ENCODE measurements at regions not wholly inside any gene's neighbourhood (a gene's known extent, or its start where the extent isn't known, plus 50 kb on each side); places are given as distances from the start of the nearest gene placed in this dataset.

DNA sequence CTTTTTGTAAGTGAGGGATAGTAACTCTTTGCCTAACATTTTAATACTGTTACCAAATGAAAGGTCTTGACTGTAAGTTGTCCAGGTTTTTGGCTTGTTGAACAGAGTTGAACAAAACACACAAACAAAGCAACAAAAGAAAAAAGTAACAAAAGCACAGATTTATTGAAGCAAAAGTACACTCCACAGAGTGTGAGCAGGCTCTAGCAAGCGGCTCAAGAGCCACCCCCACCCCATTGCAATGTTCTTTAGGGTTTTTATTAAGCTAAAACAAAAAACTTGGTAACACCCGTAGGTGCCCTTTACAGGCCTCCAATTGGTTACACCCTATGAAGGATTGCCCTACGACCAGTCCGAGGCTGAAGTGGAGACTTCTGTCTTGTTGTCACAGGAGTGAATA, 197.4 kb upstream of the MAP3K1 start:
- DNase-seq, result no peak

DNA sequence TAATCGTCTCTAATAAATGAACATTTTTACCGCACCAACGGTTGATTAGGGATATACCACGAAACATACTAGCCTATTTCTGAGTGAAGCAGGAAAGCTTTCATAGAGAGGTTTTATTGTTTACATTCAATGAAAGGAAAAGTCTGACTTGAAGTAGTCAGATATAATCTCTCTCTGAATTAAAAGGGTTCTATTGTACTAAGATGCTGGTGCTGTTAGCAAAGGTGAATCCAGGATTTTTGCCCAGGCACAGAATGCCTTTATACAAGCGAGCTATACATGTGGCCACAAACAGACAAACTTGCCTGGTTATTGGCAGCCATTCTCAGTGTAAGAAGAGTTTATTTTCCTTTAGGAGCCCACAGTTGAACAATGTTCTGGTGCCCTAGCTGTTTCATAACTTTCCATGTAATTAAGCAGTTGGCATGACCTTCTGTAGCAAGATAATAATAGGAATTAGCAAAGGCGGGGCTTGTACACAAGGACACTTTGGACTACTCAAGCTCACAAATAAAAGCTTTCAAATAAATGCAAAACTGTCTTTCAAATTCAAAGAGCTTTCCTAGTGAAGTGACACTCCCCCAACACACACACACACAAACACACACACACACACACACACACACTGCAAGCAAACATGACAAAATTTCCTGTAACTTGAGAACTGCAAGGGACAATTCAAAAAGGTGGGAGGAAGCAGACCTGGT, 198.7 kb upstream of the MAP3K1 start:
- DNase-seq, result no peak

DNA sequence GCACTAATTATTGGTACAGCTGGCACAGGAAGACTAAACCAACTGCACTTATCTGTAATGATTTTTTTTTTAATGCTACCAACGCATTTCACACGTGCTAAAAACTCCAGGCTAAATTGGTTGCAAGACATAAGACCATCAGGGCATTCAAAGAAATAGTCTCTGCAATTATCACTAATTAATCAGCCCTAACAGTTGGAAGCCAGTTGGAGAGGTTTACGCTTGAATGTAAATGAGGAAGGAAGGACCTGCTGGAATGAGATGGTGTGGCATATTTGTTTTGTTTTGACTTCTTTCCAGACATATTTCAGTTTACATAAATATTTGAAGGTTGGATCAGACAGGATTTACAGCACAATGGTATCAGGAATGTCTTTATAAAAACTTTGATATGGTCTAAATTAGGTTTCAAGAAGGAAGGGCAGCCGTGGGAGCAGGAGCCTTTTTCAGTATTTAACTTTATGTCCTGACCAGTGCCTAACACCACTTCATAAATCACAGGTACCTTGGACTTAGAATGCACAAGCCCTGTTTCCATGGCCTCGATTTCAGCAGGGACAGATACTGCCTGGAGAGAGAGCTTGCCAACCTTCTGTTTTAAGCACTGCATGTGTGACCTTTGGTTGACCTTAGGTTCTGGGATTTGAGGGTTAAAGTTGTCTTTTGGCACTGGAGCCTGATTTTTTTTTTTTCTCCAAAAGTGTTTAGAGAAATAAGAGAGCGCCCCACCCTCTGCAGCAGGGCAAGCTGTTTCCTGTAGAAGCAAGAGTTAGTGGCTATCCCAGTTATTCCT, 199.8 kb upstream of the MAP3K1 start:
- DNase-seq, result no peak

DNA sequence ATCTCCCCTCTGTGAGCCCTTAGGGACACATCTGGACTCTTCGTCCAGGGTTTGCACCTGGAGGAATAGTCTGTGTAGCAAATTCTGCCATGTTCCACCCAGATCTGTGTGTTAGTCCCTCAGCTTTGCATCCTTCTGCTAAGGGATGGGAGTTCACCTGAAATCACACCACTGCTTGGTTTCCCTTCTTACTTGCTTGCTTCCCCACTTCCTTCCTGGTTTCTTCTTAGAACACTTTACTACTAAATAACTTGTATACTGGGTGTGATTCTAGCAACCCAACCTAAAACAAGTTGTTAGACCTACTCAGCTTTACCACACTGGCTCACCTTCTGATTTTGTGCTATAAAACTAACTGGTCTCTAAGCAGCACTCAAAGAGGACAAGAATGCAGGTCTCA, 202.6 kb upstream of the MAP3K1 start:
- DNase-seq, result no peak

DNA sequence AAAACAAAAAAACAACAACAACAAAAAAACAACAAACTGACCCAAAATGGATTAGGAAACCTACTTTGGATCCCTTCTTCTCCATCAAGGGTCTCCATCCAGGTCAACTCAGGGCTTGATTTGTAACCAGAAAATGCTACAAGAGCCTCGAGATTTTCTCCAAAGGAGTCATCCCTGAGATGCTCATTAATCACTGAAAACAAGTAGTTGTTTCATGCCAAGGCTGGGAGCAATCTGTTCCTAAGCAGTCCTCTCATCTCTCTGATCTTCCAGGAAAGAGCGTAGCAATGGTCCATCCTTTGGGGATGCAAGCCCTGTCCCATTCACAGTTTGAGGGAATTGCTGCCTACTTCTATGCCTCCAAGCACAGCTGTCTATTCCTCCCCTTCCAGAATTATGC, 203.0 kb upstream of the MAP3K1 start:
- DNase-seq, result no peak

DNA sequence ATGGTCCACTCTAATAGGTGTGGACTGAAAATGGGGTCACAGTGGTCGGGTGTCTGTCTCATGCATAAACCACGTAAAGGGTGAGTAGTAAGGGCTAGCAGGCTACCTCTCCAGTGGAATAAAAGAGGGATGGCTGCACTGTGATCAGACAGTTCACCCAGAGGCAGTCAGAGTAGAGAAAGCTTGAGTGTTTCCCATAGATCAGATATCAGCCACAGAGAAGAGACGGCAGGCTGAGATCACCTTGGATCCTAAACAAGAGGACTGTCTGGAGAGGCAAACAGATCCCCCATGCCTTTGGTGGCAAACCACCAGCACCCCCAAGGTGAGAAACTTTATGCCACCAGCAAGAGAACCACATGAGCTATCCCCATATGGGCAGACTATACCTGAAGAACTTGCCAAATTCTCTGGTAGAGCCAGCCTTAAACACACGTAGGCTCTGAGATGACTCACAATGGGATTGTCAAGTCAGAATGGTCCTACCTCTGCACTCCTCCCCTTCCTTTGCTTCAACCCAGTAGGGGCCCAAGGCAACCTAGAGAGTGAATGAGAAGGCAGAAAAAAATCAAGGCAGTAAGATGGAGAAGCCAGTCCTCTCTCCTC, 205.2 kb upstream of the MAP3K1 start:
- DNase-seq, result no peak

DNA sequence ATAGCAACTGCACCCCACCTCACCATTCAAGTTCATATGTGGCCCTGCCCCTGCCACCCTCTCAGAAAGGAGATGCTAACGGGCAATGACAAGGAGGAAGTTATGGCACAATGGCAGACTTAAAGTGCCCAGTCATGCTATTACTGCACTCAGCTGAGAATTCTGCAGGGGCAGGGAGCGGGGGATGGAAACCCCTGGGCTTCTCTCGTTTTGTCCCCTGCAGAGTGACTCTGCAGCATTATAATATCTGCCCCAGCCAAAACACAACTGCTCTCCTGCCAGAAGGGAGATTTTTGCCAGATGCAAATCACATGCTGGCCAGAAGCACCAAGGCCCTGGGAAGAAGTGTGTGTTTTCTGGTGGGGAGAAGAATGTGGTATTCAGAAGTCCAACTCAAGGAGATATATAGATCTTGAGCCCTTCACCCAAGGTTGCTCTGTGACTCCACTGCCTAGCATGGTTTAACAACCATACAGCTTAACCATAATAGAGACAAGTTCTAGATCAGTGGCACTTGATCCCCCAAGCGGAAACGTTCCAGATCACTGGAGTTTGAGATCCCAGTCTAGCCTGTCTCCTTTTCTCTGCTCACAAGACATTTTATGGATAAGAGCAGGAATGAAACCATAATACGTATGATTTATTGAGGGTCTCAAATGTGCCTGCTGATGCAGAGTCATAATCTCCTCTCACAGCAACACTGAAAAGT, 207.0 kb upstream of the MAP3K1 start:
- DNase-seq, result no peak

DNA sequence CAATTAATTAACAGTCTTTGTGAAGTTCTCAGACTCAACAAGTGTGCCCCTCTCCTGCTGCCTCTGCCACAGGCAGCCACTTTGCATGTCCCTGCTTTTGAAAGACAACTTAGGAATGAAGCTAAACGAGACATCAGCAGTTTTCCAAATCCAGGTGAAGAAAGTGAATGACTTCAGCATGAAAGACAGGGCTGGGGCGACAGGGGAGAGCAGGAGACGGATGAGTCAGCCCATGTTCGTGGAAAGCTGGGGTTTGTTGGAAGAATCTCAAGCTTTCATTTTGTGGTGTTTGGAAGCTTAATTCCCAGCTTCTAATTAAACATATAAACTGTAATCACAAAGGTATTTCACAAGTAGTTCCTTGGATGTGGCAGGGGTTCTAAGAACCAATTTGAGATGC, 207.8 kb upstream of the MAP3K1 start:
- no peak for DNase-seq

DNA sequence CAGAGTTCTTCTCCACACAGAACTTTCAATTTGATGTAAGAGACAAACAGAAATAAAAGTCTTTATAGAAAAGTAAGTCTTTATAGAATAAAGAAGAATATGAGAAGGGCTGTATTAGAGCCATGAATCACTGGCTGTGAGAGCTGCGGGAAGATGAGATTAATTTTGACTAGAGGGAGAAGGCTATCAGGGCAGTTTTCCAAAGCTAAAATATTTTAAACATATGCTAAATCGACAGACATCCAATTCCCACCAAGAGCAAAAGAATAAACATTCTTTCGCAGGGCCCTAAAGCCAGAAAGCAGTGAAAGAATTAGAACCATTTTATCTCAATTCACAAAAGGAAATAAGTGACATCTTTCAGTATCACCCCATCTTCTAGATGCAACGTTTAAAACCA, 208.3 kb upstream of the MAP3K1 start:
- DNase-seq, result no peak

DNA sequence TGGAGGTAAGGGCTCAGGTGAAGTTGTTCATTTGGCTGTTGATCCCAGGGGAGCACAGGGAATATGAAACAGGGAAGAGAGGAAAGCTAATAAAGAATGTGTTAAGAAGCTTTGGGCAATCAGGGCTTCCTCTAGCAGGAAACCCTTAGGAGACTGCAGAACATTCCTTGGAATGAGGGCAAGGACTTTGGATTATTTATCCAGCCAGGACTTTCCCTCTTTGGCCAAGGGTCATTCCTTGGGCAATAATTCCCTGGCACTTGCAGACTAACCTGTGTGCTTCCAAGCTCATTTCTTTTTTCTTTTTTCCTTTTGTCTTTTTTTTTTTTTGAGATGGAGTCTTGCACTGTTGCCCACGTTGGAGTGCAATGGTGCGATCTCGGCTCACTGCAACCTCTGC, 209.2 kb upstream of the MAP3K1 start:
- no peak for DNase-seq

DNA sequence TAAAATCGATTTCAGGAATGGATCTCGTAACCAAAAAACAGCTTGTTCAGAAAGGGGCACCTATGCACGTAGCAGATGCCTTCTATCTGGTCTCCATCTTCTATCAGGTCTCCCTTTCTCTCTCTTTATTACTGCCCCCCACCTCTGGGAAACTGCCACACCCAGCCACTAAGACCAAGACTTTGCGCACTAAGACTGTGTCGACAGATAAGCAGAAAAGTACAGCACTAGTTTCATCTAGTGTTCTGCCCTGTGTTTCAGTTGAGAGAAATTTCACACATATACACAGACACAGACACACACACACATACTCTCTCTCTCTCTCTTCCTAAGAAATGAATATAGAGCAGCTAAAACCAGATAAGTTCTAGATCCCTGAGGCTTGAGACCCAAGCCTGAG, 210.1 kb upstream of the MAP3K1 start:
- no peak for DNase-seq

DNA sequence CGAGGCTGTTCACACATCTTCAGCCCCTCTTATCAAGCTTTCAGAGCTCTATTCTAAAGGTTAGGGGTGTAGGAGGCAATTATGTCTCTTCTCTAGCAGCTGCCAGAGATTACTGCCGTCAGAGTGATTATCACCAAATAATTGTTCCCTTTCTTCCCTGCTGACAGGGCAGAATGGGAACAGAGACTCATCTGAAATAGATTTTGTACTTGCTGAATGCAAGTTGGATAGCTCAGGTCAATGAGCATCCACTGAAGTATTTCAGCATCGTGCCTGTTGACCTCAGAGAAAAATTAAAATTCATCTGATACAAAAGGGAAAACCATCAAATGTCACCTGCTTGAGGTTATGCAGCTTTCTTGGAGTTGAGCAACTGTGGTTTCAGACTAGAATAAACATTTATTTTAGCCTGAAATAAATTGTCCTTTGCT, 213.7 kb upstream of the MAP3K1 start:
- DNase-seq, result no peak

DNA sequence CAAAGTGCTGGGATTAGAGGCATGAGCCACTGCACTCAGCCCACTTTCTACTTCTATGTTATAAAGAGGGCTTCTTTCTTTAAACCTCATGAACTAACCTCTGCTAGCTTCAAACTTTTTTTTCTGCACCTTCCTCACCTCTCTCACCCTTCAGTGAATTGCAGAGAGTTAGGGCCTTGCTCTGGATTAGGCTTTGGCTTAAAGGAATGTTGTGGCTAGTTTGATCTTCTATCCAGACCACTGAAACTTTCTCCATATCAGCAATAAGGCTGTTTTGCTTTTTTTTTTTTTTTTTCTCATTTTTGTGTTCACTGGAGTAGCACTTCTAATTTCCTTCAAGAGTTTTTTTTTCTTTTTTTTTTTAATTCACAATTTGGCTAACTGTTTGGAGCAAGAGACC, 216.4 kb upstream of the MAP3K1 start:
- DNase-seq, result no peak

DNA sequence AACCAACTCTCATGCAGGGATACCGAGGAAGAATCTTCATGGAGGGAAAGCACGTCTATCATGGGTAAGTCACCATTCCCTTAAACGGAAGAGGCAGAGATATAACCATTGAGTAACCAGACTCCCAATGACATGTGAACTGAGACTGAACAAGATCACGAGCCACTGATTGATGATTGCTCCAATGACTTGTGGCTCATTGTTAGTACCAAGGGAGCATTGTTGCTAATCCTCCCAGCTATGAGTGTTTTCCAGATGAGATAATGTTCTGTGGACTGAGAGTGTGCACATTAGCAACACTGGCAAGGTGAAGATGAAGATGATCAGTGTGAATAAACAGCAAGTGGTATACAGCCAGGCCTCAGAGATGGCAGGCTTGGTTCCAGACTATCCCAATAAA, 219.2 kb upstream of the MAP3K1 start:
- no peak for DNase-seq

DNA sequence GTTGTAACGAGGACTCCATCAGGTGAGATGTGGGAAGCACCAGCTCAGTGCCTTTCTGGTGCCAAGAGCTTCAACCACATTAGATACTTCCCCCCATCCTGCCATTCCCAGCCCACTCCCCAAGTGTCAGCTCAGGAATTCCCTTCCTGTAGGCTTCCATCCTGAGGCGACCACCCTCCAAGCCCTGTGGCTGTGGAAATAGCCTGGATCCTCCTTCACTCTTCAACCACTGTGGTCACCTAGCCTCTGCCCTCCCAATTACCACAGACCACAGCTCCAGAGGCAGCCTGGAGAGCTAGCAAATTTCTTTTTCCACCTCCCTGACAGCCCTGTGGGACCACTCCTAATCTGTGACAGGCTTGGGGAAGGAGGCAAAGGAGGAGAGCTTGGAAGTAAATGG, 219.8 kb upstream of the MAP3K1 start:
- no peak for DNase-seq

DNA sequence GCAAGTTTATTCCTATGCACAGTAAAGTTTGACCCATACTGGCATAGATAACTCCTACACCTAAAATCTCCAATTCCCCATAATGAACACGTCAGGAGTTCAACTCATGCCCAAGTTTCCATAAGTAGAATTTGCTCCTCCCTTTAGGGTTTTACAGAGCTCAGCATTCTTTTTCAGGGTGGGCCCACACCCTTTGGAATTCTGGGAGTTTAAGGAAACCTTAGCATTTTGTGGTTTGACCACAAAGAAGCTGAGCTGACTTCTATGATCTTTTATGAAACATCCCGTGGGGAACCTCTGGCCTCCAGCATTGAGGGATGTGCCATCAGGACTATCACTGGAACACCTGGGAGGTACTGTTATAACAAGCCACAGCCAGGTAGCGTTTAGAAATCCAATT, 220.6 kb upstream of the MAP3K1 start:
- no peak for DNase-seq

DNA sequence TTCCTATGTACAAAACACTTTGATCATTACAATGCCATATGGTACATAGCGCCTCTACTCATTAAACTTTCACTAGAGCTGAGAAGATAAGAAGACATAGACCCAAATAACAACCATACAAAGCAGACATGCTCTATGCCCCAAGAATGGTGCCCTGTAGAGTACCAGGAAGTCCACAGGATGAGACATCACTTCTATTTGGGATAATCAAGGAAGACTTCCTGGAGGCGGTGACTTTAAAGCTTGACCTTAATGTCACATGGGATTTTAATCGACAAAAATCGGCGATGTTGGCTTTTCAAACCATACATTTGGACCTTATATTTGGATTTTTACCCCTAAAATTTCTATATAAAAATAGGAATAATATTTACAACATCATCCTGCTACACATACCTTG, 224.3 kb upstream of the MAP3K1 start:
- no peak for DNase-seq

DNA sequence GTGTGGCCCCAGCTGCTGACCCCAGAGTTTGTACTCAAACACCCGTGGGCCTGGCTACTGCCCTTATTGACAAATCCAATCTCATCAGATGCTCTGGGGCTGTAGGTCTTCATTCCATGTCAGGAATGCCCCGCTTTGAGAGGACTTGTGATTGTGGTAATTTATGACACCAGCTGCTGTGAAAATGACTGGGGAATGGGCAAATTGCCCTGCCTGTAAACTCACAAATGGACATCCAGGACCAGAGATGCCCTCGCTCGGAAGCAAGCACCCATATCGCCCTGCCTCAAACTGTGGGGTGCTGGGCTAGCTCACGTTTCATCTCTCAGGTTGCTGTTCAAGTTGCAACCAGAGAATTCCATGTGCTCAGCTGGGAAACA, 225.9 kb upstream of the MAP3K1 start:
- DNase-seq, result no peak

DNA sequence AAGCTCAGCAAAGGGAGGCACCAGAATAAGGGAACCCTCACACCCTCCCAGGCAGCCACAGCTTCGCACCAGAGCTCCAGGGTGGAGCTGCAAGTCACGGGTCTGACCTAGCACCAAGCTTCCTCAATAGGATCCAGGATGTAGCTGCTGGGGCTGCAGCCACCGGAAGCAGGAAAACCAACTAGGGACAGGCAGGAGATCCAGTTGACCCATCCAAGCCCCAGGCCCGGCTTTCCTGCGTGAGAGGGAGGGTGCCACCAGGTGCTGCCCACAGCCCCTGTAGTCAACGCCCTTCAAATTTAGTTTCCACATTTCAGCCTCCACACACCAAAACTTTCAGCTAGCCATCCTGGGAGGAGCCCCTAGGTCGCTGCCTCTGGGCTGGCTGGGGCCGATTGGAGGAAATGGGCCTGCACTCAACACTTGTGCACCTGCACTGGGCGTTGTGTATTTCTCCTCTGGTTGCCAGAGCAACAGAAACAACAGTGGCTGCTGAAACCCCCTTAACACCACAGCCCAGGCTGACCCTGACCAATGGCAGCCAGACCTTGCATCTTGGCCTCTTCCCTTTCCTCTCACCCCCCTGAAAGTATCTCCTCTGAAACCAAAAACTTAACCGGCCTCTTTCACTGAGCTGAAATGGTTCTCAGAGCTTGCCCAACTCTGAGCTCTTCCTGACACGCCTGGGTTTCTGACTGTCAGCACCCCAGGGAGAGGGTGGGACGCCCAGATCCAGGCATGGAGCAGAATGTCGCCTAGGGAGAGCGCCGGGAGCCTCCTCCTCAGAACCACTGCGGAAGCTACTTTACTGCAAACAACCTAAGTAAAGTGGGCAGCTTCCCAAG, 226.5 kb upstream of the MAP3K1 start:
- DNase-seq, result no peak

DNA sequence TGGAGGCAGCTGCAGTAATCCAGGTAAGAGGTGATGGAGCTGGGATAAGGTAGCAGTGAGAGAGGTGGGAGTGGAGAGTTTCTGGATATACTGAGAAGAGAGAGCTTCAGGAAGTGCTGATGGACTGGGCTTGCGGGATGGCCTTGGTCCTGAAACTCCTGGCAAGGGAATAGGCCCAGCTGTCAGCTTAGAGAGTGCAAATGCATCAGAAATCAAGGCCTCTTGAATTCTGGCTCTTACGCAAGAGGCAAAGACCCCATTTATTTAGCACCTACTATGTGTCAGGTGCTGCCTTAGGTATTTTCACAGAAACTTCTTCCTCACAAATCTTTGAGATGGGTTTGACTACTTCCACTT, 227.2 kb upstream of the MAP3K1 start:
- DNase-seq, result no peak

DNA sequence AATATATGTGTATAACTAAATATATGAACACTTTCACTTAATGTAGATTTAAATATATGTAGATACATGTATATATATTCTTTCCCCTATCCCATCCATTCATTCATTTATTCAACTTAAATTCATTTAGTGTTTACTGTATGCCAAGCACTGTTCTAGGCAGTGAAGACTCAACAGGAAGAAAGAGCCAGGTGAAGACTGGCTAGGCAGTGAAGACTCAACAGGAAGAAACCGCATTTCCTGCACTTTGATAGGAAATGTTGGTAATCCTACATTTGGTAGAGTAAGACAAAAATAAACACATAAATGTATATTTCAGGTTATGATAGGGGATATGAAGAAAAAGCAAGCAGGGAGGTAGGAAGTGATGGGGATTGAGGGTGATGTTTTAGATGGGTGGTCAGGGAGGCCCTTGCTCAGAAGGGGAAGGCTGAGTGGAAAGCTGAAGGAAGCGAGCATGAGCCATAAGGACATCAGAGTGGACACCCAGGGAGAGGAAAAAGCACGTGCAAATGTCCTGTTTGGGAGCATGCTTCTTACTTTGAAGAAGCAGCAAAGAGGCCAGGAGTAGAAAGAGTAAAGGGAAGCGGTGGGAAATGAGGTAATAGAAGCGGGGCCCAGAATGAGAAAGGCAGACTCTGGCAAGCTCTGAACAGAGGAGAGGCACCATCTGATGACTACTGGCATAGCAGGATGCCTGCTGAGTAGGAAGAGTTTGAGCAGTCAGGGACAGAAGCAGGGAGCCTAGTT, 227.8 kb upstream of the MAP3K1 start:
- DNase-seq, result no peak

Data from NCI-H510A treated with DMSO at 0.1 percent for 48 hours (cell line).